B cell (primary cell): ENCODE measurements at regions not wholly inside any gene's neighbourhood (a gene's known extent, or its start where the extent isn't known, plus 50 kb on each side); places are given as distances from the start of the nearest gene placed in this dataset.

Source experiments
- ATAC-seq: fragments of 200-7000 bp; cut with Tn5 transposase; one replicate; pipeline ENCODE4 v1.10.0; 2021; ENCODE audit warnings: low read depth, mild to moderate bottlenecking, moderate number of reproducible peaks, moderate library complexity
- CTCF ChIA-PET: fragments of 350-600 bp; sonication (Branson Sonifier 250); formaldehyde crosslinking; loops from one replicate; lab custom pipeline; 2021; ENCODE audit warnings: antibody characterized with exemption, inconsistent platforms; lab: Charles Lee
- POLR2A ChIA-PET: fragments of 350-600 bp; sonication (Branson Sonifier 250); formaldehyde crosslinking; loops from one replicate; lab custom pipeline; 2021; ENCODE audit warnings: antibody characterized with exemption; lab: Charles Lee
- DNase-seq: peaks from one replicate; pipeline ENCODE4 v3.0.0; 2013
- H2AFZ ChIP-seq: 2 replicates; pipeline ENCODE4 v1.6.1; 2012; ENCODE audit warnings: mild to moderate bottlenecking, low read depth, low read length; ENCODE audit not compliant: insufficient read depth, poor library complexity, severe bottlenecking
- H3K27ac ChIP-seq, 2 donors: 1 replicate in 1 of 2; 2 replicates in 1 of 2; pipeline ENCODE4 v1.5.1; 2012 to 2013; ENCODE audit warnings: low read length in 2 of 2, mild to moderate bottlenecking in 2 of 2, moderate library complexity in 1 of 2
- H3K27me3 ChIP-seq, 4 experiments: fragments of 200-600 bp in 1 of 4; sonication (generic) in 1 of 4; replicated peaks in 1 of 4; 1 replicate in 2 of 4; 2 replicates in 2 of 4; pipeline versions ENCODE4 v1.6.1 to v1.7.0; 2013 to 2016; ENCODE audit warnings: low read length in 3 of 4, mild to moderate bottlenecking in 2 of 4, mixed read lengths in 1 of 4, moderate library complexity in 1 of 4; ENCODE audit not compliant: insufficient read depth in 4 of 4, control insufficient read depth in 3 of 4; ENCODE audit errors: control extremely low read depth in 1 of 4
- H3K36me3 ChIP-seq, 2 experiments: replicated peaks in 1 of 2; 1 replicate in 1 of 2; 2 replicates in 1 of 2; pipeline versions ENCODE4 v1.6.1 to v1.7.1; 2013; ENCODE audit warnings: low read length in 1 of 2; ENCODE audit not compliant: insufficient read depth in 2 of 2, control insufficient read depth in 1 of 2; ENCODE audit errors: control extremely low read depth in 1 of 2, extremely low read depth in 1 of 2
- H3K4me1 ChIP-seq, 2 donors: fragments of 200-600 bp in 1 of 2; sonication (generic) in 1 of 2; 1 replicate in 1 of 2; 2 replicates in 1 of 2; pipeline versions ENCODE4 v1.5.1 to v1.6.1; 2013 to 2017; ENCODE audit warnings: low read length in 2 of 2; ENCODE audit not compliant: control insufficient read depth in 2 of 2, insufficient read depth in 2 of 2
- H3K4me2 ChIP-seq: replicated peaks from 2 replicates; pipeline ENCODE3; 2012; ENCODE audit warnings: mild to moderate bottlenecking, low read depth, low read length; ENCODE audit not compliant: poor library complexity, severe bottlenecking
- H3K4me3 ChIP-seq, 5 experiments: fragments of 200-600 bp in 1 of 5; sonication (generic) in 1 of 5; 1 replicate in 3 of 5; 2 replicates in 2 of 5; pipeline versions ENCODE4 v1.5.1 to v1.7.0; 2011 to 2016; ENCODE audit warnings: low read length in 4 of 5, mild to moderate bottlenecking in 4 of 5, low read depth in 2 of 5, control low read depth in 1 of 5, moderate library complexity in 1 of 5; ENCODE audit not compliant: insufficient read depth in 1 of 5; ENCODE audit errors: control extremely low read depth in 1 of 5, extremely low read depth in 1 of 5
- H3K79me2 ChIP-seq: fragments of 200-600 bp; sonication (generic); one replicate; pipeline ENCODE4 v1.6.0; 2016; ENCODE audit warnings: low read length; ENCODE audit not compliant: control insufficient read depth, insufficient read depth
- H3K9ac ChIP-seq: fragments of 200-600 bp; sonication (generic); 2 replicates; pipeline ENCODE4 v1.6.1; 2017; ENCODE audit warnings: mild to moderate bottlenecking, low read length, moderate library complexity
- H3K9me3 ChIP-seq, 3 donors: one replicate each; pipeline versions ENCODE4 v1.6.1 to v1.7.1; 2013; ENCODE audit warnings: low read length in 2 of 3; ENCODE audit not compliant: control insufficient read depth in 2 of 3, insufficient read depth in 1 of 3; ENCODE audit errors: control extremely low read depth in 1 of 3
- H4K20me1 ChIP-seq: 2 replicates; pipeline ENCODE4 v1.6.0; 2012; ENCODE audit warnings: mild to moderate bottlenecking, low read length; ENCODE audit not compliant: insufficient read depth, control insufficient read depth, poor library complexity, severe bottlenecking
- H3K27ac Mint-ChIP-seq: one replicate; pipeline ENCODE4 v1.8.0; 2021; ENCODE audit warnings: mixed read lengths
- H3K27me3 Mint-ChIP-seq: one replicate; pipeline ENCODE4 v1.8.0; 2021; ENCODE audit warnings: mixed read lengths
- H3K4me1 Mint-ChIP-seq: one replicate; pipeline ENCODE4 v1.8.0; 2021; ENCODE audit warnings: mixed read lengths
- H3K4me3 Mint-ChIP-seq: one replicate; pipeline ENCODE4 v1.8.0; 2021; ENCODE audit warnings: mixed read lengths
- H3K9me3 Mint-ChIP-seq: one replicate; pipeline ENCODE4 v1.8.0; 2022; ENCODE audit warnings: mixed read lengths; ENCODE audit not compliant: insufficient read depth
- CTCF ChIP-seq: fragments of 200-600 bp; IDR thresholded peaks from one replicate; pipeline ENCODE4 v1.8.0; 2022; ENCODE audit warnings: antibody characterized with exemption, mild to moderate bottlenecking
- EZH2 ChIP-seq: IDR thresholded peaks from 2 replicates; pipeline ENCODE4 v1.6.1; 2012; ENCODE audit warnings: borderline replicate concordance, low read depth, mild to moderate bottlenecking, moderate library complexity, low read length; ENCODE audit not compliant: insufficient read depth, poor library complexity, severe bottlenecking
- WGBS: methylation state at CpG from one replicate; pipeline ENCODE4 v1.1.5; 2013; ENCODE audit warnings: missing lambda C conversion rate; ENCODE audit not compliant: insufficient coverage; 5-methylcytosine and 5-hydroxymethylcytosine counted together
- intact Hi-C: fragments of 100-400 bp; cut with micrococcal nuclease; formaldehyde crosslinking; loops from one replicate; pipeline ENCODE4 v1.10.0; 2022

DNA sequence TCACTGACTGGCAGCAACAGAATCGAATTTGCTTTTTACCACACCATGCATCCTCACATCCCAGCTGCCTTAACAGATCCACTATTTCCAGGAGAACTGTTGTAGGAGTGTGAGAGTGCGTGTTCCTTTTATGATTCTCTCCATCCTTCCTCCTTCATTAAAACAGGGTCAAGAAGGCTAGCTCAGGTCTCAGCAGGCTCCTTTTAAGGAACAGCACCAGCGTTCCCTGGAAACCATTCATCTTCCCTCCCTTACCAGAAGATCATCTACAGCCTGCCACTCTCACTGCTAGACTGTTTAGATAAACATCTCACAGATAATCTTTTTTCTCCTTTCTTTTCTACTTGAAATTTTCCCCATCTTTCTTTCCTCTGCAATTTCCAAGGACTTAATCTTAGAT is 1531.9 kb upstream of the CDH8 start:
- Mint-ChIP-seq H3K4me1 (no peaks in the 10 kb centered on the region), H3K4me3 (no peak overlapping the region), H3K27ac (no peak overlapping the region), H3K9me3 (peaks cover 7% of the 10 kb centered on the region), H3K27me3 (no peaks in the 10 kb centered on the region)
- Histone ChIP-seq H3K27me3 (no peaks in the 10 kb centered on the region), H3K4me2 (no peak overlapping the region), H3K9ac (no peak overlapping the region), H3K79me2 (no peaks in the 10 kb centered on the region), H3K4me3 (no peak overlapping the region), H4K20me1 (no peaks in the 10 kb centered on the region), H2AFZ (no peak overlapping the region), H3K36me3 (no peaks in the 10 kb centered on the region), H3K9me3 (no peaks in the 10 kb centered on the region), H3K27ac (no peak overlapping the region), H3K4me1 (no peaks in the 10 kb centered on the region)
- intact Hi-C loops, result no loop called here
- CTCF ChIA-PET, result no interaction called here
- POLR2A ChIA-PET, result no interaction called here
- no peak for TF ChIP-seq EZH2
- no peak for TF ChIP-seq CTCF
- no peak for DNase-seq
- 14% methylated on average over 1 of the region's 3 CpGs for WGBS
- ATAC-seq, result no peak

DNA sequence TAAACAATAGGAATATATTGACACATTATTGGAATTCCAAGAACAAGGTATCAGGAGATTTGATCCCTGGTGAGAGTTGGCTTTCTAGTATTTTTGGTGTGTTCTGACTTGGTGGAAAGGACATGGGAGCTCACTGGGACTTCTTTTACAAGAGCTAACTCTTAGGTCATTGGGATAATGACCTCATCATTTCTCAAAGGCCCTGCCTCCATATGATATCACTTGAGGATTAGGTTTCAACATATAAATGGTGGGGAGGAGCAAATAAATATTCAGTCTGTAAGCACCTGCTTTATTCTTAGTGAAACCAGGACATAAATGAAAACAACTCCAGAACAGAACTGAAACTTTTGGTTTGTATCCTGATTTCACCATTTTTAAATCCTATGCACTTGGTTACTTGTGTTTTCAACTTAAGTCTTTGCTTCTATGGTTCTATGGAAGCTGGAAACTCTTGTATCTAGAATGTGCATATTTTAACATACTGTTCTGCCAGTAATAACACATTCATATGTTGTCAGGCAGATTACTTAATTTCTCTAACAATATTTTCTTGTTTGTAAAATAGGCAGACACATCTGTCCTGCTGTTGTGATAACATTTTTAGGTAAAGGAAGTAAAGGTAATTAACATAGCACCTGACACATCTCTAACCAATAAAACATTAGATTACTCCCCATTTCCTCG is 1527.7 kb upstream of the CDH8 start:
- H3K4me1 ChIP-seq, result no peaks in the 10 kb centered on the region
- TF ChIP-seq EZH2, result no peak
- TF ChIP-seq CTCF, result no peak
- no peak overlapping the region for H3K4me2 ChIP-seq
- WGBS, result no CpG with 5 or more reads among the region's 1 CpG
- no peak overlapping the region for H3K9ac ChIP-seq
- no peaks in the 10 kb centered on the region for H4K20me1 ChIP-seq
- Mint-ChIP-seq H3K27ac (no peak overlapping the region), H3K27me3 (no peaks in the 10 kb centered on the region), H3K4me1 (no peaks in the 10 kb centered on the region), H3K4me3 (no peak overlapping the region), H3K9me3 (peaks cover 9% of the 10 kb centered on the region)
- POLR2A ChIA-PET, result no interaction called here
- no peak overlapping the region for H3K4me3 ChIP-seq
- ATAC-seq, result no peak
- CTCF ChIA-PET, result no interaction called here
- H3K36me3 ChIP-seq, result no peaks in the 10 kb centered on the region
- no peaks in the 10 kb centered on the region for H3K79me2 ChIP-seq
- H3K27me3 ChIP-seq, result no peaks in the 10 kb centered on the region
- no peak for DNase-seq
- peaks cover 0 to 8% (median 0%) of the 10 kb centered on the region in 3 donors for H3K9me3 ChIP-seq
- no peak overlapping the region for H2AFZ ChIP-seq
- H3K27ac ChIP-seq, result no peak overlapping the region
- intact Hi-C loops, result no loop called here
